Loucy (cell line): ENCODE measurements at regions not wholly inside any gene's neighbourhood (a gene's known extent, or its start where the extent isn't known, plus 50 kb on each side); places are given as distances from the start of the nearest gene placed in this dataset.

Experiments
- EZH2phosphoT487 ChIP-seq: fragments of 200-600 bp; IDR thresholded peaks from 2 replicates; pipeline ENCODE4 v1.6.1; 2018; ENCODE audit warnings: antibody characterized with exemption, mild to moderate bottlenecking, moderate library complexity, borderline replicate concordance
- TF ChIP-seq, protein P1 (sequence below): fragments of 200-600 bp; sonication (generic); conservative IDR thresholded peaks from 2 replicates; pipeline ENCODE4 v1.5.1; 2014; ENCODE audit warnings: mild to moderate bottlenecking, antibody characterized with exemption, low read length

GRCh38 chr10:44558521-44558920, 173.6 kb upstream of the CXCL12 start:
- TF ChIP-seq, protein P1, sequence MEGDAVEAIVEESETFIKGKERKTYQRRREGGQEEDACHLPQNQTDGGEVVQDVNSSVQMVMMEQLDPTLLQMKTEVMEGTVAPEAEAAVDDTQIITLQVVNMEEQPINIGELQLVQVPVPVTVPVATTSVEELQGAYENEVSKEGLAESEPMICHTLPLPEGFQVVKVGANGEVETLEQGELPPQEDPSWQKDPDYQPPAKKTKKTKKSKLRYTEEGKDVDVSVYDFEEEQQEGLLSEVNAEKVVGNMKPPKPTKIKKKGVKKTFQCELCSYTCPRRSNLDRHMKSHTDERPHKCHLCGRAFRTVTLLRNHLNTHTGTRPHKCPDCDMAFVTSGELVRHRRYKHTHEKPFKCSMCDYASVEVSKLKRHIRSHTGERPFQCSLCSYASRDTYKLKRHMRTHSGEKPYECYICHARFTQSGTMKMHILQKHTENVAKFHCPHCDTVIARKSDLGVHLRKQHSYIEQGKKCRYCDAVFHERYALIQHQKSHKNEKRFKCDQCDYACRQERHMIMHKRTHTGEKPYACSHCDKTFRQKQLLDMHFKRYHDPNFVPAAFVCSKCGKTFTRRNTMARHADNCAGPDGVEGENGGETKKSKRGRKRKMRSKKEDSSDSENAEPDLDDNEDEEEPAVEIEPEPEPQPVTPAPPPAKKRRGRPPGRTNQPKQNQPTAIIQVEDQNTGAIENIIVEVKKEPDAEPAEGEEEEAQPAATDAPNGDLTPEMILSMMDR = no peak
- TF ChIP-seq EZH2phosphoT487 = no peak
